Activated CD8-positive, alpha-beta memory T cell treated with anti-CD3 and anti-CD28 coated beads for 4 hours (primary cell): ENCODE measurements at regions not wholly inside any gene's neighbourhood (a gene's known extent, or its start where the extent isn't known, plus 50 kb on each side); places are given as distances from the start of the nearest gene placed in this dataset.

Source experiments
- DNase-seq, 2 donors: peaks; one replicate each; pipeline ENCODE4 v3.0.0-alpha.2; 2020; ENCODE audit warnings: low read depth in 2 of 2

DNA sequence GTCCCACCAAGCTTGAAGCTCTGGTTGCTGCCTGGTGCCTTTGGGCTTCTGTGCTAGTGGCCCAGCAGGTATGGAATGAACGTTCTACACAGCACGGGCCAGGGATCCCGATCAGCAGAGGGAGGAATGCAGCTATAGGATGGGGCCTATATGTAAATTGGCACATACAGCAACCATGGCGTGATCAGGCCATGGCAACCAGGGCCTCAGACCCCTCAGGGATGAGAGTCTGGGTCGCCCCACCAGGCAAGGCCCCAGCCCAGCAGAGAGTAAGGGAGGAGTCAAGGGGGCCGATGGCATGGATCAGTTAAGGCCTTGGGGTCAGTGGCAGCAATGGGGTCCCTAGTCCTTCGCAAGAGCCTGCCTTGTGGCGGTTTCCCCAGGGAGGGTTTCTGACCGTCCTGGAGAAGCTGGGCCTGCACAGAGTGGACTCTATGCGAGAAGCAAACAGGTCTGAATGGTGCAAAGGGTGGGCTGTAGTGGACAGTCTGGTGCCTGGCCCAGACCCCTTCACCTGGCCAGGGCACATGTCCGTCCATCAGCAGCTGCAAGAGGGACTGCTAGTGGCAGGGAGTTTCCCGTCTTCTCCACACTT is 98.2 kb upstream of the SLC22A11 start:
- no peak for DNase-seq

DNA sequence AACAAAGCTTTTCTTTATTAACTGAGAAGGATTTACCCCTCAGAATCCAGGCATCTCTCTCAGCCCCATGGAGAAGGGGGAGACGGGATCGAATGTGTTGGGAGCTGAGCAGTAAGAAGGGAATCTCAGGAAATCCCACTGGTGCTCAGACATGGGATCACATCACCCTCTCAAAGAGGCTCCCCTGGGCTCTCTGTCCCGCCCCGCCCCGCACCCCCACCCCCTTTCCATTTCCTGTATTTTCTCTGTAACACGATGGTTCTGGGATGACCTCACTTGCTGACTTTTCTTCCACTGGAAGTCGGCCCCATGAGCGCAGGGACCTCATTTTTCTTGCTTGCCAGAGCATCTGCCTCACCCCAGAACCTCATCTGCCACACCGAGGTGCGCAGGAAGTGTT is 96.7 kb upstream of the SLC22A11 start:
- no peak for DNase-seq

DNA sequence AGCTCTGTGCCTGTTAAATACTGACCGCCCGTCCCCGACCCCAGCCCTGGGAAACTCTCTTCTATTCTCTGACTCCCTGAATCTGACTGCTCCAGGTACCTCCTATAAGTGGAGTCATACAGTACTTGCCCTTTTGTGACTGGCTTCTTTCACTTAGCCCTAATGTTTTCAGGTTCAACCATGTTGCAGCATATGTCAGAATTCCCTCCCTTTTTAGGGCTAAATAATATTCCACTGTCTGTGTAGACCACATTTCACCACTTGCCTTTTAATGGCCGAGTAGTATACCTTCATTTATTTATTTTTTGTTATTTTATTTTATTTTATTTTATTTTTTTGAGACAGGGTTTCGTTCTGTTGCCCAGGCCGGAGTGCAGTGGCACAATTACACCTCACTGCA is 96.1 kb upstream of the SLC22A11 start:
- DNase-seq = no peak

DNA sequence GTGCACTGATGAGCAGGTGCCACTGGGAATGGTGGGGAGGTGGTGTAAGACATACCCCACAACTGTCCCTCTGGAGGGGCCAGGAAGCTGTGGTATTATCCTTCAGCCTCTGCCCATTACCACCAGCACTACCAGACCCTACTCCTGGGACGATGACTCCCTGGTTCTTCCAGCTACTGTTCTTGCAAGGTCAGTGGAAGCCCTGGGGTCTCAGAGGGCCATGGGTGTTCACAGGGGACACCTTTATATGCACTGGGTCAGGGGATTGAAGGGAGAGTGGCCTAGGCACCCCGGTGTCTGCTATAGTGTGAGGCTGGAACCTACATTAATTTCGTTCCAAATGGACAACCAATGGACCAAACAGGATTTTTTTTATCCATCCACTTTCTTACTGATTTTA is 94.7 kb upstream of the SLC22A11 start:
- DNase-seq = no peak

DNA sequence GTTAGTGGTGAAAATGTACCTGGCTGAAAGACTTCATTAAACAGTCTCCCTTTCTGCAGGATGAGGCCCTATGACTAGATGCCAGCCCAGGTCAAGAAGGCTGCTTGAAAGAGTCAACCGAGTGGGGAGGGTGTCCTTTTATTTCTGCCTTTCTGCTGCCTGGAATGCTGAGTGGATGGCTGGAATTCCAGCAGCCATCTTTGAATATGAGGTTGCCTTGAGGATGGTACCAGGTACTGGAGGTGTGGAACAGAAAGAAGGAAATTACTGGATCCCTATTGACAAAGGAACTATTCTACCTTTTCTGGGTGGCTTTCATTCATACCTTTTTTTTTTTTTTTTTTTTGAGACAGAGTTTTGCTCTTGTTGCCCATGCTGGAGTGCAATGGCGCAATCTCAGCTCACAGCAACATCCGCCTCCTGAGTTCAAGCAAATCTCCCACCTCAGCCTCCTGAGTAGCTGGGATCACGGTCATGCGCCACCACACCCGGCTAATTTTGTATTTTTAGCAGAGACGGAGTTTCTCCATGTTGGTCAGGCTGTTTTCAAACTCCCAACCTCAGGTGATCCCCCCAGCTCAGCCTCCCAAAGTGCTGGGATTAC is 89.5 kb upstream of the SLC22A11 start:
- no peak for DNase-seq

DNA sequence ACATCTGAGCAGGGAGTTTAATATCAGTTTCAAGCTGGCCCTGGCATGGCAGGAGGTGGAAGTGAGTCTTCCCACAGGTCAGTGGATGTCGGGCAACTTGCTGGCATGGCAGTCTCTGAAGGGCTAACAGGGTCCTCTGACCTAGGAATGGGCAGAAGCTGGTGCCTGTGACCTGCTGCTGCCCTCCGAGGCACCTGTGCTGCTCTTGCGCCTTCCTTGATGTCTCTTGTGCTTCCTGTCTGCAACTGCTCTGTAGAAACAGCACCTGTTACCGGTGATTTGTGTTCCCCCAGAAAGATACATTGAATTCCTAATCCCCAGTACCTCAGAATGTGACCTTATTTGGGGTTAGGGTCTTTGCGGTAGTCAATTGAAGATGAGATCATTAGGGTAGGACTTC is 86.5 kb upstream of the SLC22A11 start:
- no peak for DNase-seq

DNA sequence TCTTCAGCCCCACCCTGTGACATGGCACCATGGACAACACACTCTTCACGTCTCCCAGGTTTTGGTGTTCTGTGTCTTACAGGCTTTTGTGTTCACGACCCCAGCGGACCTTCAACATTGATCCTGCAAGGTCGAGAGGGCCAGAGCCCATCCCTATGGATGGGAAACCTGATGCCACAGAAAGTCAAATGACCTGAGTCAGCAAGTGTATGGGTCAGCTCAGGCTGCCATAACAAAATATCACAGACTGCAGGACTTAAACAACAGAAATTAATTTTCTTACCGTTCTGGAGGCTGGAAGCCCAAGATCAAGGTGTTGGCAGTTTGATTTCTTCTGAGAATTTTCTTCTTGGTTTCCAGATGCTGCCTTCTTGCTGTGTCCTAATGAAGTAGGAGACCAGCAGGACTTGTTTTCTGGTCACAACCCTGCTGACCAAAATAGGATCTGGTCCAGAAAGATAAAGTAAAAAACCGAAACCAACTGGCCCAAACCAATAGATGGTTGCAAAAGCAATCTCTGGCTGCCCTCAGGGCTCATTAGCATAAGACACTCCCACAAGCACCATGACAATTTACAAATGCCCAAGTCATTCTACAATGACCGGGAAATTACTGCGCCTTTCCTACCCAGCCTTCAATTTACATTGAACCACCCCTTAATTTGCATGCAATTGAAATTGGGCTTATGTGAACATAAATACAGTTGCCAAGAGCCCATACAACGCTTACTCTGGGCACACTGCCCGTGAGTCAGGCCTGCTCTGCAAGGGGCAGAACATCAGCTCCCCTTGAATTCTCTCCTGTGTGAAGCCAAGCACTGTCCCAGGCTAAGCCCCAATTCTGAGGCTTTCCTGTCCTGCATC is 82.9 kb upstream of the SLC22A11 start:
- DNase-seq = no peak

DNA sequence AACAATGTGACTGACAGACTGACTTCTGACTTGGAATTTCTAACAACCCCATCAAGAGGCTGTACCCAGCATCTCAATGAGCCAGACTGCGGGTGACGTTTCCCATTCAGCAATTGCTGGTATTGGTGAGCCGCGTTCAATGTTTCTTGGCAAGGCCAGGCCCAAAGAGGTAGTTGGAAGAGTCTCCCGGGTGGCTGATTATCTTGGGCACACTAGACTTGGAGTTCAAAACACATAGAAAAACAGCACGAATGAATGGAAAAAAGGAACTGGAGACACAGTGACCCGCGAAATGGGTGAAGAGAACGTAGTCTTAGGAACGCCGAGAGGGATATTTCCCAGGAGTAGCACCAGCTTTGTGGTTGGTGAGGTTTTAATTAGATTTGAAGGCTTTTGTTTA is 81.1 kb upstream of the SLC22A11 start:
- DNase-seq = no peak

DNA sequence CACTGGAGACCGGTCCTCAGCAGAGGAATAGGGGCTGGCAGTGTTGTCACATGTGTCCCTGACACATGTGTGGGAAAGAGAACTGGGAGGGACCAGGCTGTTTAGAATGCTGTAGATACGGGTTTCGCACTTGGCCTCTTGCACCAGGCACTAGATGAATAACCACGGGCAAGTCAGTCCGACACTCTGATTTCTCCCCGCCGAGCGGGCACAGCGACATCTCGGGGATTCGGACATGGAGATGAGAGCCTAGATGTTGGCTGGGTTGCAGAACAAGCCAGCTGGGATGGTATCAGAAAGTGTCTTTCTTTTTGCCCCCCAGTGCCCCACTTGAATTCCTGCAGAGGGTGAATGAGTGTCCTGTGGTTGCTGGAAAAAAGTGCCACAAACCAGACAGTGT is 80.6 kb upstream of the SLC22A11 start:
- DNase-seq = no peak

DNA sequence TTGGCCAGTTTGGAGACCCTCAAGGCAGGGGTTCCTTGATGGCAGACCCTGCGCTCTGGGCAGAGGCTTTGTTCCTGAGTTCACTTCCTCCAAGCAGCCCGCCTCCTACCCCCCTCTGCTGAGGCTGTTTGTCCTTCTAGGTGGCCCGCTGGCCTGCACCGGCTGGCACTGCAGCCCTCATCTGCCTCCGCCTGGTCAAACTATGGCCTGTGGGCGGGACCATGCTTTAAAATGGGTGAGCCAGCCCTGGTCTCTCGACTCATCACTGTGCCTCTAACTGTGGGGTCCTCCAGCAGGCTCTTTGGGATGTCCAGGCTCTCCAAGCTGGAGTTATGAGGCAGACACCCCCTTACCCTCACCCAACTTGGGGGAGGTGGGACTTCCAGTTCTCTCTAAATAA is 78.9 kb upstream of the SLC22A11 start:
- no peak for DNase-seq

DNA sequence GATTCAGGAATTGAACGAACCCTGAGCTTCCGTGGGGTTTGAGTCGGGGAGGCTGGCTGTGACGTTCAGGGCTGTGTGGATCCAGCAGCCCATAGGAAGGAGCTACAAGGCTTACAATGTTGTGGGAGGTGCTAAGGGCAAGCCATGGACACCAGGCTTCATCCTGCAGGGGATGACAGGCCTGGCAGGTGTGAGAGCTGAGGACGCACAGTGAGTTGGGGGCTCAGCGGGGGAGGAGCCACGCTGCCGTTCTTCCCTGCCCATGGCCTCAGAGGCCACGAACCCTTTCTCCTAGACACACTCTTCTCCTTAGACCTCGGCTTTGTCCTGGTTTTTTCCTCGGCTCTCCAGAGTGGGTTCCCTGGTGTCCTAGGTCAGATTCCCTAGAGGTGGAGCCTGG is 78.1 kb upstream of the SLC22A11 start:
- DNase-seq = no peak

DNA sequence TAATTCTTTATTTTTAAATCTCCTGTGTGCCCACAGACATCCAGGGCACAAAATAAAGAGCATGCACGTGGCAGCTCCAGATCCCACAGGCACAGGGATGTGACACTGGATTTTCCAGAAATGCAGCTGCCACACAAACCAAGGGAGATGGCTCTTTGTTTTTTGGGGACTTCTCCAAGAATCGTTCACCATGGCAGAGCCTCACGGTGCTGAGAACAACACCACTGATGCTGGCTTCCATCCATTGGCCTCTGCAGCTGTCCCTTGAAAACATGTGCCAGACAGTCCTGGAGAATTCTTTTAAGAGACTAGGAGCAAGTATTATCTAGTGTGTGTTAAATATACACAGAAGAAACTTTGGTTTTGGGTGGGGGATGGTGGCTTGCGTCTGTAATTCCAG is 73.2 kb upstream of the SLC22A11 start:
- no peak for DNase-seq

DNA sequence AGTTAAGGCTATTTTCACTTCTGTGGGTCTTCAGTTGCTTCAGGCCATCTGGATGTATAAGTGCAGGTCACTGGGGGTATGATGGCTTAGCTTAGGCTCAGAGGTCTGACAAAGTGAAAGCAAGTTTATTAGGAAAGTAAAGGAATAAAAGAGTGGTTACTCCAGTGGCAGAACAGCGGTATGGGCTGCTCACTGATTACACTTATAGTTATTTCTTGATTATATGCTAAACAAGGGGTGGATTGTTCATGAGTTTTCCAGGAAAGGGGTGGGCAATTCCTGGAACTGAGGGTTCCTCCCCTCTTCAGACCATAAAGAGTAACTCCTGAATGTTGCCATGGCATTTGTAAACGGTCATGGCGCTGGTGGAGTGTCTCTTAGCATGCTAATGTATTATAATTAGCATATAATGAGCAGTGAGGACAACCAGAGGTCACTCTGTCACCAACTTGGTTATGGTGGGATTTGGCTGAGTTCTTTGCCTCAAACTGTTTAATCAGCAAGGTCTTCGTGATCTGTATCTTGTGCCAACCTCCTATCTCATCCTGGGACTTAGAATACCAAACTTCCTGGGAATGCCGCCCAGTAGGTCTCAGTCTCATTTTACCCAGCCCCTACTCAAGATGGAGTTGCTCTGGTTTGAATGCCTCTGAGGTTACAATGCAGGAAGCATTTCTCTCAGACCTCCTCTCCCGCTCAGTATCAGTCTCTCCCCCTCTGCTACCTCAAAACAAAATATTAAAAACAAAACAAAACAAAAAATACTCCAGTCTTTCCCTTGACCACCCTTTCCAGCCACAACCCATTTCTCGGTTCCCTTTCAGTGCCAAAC is 71.3 kb upstream of the SLC22A11 start:
- DNase-seq = no peak

DNA sequence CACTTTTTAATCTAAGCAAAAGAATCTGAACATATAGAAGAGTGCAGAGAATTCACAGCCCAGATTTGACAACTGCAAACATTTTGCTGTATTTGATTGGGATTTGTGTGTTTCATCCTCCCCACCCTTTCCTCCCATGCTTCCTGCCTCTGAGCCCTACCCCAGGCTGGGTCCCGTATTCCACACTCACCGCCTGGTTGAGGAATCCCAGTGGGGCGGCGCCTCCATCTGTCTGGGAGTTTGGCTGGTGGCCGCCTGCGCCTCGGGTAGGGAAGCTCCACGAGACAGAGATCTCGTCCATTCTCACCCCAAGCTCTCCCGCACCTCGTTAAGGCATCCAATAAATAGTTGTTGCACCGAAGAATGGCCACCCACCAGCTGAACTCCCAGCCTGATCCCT is 70.7 kb upstream of the SLC22A11 start:
- DNase-seq = no peak

DNA sequence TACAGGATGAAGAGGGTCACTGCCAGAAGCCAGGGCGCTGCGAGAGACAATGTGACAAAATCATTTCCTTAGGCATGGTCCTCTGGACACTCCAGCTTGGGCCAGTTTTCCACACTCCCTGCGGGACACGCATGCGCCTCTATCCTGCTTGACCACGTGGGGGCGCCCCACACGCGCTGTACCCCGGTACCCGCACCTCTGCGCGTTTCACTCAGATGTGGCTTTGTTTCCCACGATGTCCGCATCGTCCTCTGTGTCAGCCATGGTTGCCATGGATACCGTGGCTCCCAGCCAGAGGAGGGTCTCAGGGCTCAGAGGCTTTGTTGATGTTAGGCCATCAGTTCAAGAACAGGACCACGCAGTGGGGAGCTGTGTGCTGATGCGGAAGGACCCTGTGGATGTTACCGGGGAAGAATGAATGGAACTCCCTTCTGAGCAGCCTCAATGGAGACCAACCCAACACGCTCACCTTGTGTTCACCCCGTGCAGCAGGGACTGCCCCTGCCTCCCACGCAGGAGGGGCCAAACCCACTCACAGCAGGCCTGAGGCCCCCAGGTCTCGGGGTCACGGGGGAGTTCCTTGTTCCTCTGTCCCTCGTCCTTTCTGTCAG is 65.8 kb upstream of the SLC22A11 start:
- DNase-seq = peak in 1 of 2 donors; percentile 7

DNA sequence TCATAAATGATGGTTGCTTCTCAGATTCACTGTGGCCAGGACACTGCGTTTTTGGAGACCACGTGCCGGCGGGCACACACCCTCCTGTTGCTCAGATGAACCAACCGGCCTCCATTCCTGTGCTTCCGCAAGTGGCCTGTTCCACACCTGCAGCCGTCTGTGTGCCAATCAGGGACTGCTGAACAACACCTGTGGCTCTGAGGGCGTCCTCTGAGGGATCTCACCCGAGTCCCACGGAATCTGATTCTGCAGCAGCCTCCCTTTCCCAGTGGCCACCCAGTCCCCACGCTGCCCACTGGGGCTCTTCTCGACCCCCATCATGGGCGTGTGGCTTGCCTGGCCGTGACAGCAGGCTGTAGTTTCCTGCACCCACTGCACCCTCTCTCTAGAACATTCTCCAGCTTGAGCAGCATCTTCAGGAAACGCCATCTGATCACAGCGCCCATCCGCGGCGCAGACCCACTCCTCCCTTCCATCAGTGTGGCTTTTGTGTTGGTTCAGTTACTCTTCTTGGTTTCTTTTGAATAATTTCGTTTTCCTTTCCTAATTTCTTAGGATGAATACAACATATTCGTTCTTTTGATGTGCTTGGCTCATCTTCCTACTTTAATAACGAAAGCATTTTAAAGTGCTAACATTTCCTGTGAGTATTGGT is 65.1 kb upstream of the SLC22A11 start:
- no peak for DNase-seq

DNA sequence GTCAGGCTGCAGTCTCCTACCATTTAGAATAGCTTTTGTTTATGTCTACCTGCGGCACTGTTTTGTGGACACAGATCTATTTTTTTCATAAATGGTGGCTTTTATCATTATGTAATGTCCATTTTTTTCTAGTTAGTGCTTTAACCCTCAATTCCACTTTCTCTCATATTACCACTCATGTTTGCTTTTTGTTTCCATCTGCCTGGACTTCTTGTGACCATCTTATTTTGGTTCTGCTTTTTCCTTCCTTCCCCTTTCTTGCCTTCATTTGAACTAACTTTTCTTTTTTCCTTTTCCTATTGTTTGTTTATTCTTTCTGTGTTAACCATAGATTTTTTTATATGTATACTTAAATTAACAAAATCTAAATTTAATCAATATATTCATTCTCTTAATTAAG is 63.2 kb upstream of the SLC22A11 start:
- DNase-seq = no peak

DNA sequence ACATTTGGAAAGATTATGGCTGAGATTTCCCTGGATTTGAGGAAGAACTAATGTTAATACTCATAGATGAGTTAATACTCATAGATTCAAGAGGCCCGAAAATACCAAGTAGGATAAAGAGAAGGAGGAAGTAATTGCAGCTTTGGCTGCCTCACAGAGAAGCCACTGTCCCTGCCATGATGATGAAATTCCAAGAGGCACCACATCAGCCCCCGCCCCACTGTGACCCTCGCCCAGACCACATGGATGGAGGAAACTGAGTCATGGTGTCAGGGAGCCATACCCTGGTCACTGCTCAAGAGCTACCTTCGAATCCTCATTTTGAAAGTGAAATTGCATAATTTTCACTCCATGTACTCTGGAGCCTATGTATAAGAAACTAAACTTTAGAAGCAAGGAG is 57.6 kb upstream of the SLC22A11 start:
- no peak for DNase-seq

DNA sequence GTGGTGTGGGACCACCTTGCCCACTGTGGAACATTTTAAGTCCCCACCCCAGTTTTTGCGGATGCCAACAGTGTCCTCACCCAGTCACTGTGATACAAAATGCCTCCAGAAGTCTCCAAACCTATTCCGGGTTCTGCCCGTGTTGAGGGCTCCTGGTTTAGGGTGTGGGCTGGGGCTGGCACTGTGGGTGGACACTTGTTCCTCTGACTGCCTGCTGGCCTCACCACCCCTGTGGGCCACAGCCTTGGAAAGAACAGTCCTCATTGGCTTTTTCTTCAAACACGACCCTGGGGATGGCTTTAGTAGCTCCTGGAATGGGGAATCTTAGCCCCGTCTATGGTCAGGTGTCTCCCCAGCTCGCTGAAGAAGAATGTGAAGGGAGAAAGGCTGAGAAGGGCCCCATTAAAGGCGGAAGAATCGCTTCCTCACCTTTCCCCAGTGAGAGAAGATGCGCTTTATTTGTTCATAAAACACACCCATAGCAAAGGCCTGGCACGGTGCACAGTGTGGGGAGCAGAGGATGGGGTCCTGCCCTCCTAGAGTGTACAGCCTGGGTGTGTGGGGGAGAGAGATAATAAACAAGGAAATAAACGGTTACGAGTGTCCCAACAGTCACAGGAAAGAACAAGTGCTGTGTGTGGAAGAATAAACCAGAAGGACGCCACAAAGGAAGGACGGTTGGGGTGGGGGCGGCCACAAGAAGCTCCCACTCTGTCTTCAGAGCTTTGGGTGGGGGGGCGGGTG is 56.3 kb upstream of the SLC22A11 start:
- DNase-seq = no peak

DNA sequence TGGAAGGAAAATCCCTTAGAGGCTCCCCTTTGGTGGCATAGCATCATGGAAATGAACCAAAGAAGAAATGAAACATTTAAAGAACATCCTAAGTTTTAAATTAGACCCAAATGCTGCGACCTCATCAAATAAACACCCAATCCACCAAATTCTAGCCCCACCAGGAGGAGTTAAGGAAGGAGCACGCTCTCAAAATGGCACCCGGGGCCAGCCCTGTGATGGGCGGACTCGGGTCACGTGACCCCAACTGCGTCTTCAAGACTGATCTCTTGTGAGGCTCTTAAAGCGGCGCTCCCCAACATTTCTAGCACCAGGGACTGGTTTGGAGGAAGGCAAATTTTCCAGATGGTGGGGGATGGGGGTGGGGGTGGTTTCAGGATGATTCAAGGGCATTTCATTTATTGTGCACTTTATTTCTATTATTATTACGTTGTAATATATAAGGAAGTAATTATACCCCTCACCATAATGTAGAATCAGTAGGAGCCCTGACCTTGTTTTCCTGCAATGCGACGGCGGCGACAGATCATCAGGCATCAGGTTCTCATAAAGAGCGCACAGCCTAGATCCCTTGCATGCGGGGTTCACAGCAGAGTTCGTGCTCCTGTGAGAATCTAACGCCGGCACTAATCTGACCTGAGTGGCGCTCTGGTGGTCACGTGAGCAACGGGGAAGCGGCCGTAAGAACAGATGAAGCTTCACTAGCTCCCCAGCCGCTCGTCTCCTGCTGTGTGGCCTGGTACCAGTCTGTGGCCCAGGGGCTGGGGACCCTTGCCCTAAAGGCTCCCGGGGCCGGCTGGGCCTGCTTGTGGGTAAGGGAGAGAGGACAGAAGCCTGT is 55.3 kb upstream of the SLC22A11 start:
- no peak for DNase-seq
